MCF 10A (cell line): ENCODE measurements at regions not wholly inside any gene's neighbourhood (a gene's known extent, or its start where the extent isn't known, plus 50 kb on each side); places are given as distances from the start of the nearest gene placed in this dataset.

Experiments used
- BruUV-seq: library from RNA; stranded (reverse); fragments of 400-500 nt; replicated peaks from 2 replicates; lab custom pipeline; 2021; lab: Mats Ljungman, UMichigan
- CTCF ChIA-PET: fragments of 300-600 bp; sonication (Branson Sonifier 250); formaldehyde crosslinking; extraction: SDS; loops from one replicate; lab custom pipeline; 2021; ENCODE audit warnings: antibody characterized with exemption, inconsistent platforms; lab: Yijun Ruan, JAX
- POLR2A ChIA-PET: fragments of 300-600, 350-650 bp; sonication (Branson Sonifier 250); formaldehyde crosslinking; extraction: SDS; loops from one replicate; lab custom pipeline; 2020; ENCODE audit warnings: antibody characterized with exemption, inconsistent platforms; lab: Yijun Ruan, JAX
- DNase-seq: peaks from one replicate; pipeline ENCODE4 v3.0.0-alpha.2; 2018; ENCODE audit not compliant: unreplicated experiment
- H3K27ac Mint-ChIP-seq: one replicate; pipeline ENCODE4 v1.8.0; 2022; ENCODE audit warnings: mild to moderate bottlenecking, low read depth, mixed read lengths; ENCODE audit not compliant: unreplicated experiment
- H3K27me3 Mint-ChIP-seq: one replicate; pipeline ENCODE4 v1.8.0; 2022; ENCODE audit warnings: mixed read lengths; ENCODE audit not compliant: insufficient read depth, unreplicated experiment
- H3K36me3 Mint-ChIP-seq: one replicate; pipeline ENCODE4 v1.8.0; 2022; ENCODE audit warnings: mild to moderate bottlenecking, moderate library complexity, mixed read lengths; ENCODE audit not compliant: insufficient read depth, unreplicated experiment
- H3K4me1 Mint-ChIP-seq: one replicate; pipeline ENCODE4 v1.8.0; 2022; ENCODE audit warnings: mixed read lengths; ENCODE audit not compliant: insufficient read depth, unreplicated experiment
- H3K4me3 Mint-ChIP-seq: one replicate; pipeline ENCODE4 v1.8.0; 2022; ENCODE audit warnings: mild to moderate bottlenecking, moderate library complexity, mixed read lengths; ENCODE audit not compliant: unreplicated experiment
- H3K9me3 Mint-ChIP-seq: one replicate; pipeline ENCODE4 v1.8.0; 2022; ENCODE audit warnings: mixed read lengths; ENCODE audit not compliant: unreplicated experiment
- intact Hi-C: fragments of 100-400 bp; cut with micrococcal nuclease; formaldehyde crosslinking; loops from 2 replicates; pipeline ENCODE4 v1.14.1; 2022
- TF ChIP-seq, protein P1 (sequence below): fragments of 200-600 bp; IDR thresholded peaks from one replicate; pipeline ENCODE4 v1.8.0; 2022; ENCODE audit warnings: antibody characterized with exemption, mild to moderate bottlenecking; ENCODE audit not compliant: unreplicated experiment

DNA sequence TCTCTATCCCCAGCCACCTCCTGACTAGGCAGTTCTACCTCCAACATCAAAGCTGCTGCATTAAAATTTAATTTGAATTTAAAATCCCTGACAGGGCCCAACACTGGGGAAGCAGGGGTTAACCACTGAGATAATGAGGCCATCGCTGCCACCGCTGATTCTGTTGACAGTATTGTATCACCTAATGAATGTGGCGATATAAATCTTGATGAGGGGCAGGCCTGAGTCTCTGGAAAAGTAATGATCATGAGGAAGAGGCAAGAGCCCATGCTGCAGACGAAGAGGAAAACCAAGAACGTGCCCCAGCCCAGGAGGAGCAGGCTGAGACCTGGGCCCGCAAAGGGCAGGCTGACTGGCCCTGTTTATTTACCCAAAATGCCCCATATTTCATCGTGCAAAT, 251.4 kb upstream of the ZFHX3 start:
- TF ChIP-seq, protein P1, sequence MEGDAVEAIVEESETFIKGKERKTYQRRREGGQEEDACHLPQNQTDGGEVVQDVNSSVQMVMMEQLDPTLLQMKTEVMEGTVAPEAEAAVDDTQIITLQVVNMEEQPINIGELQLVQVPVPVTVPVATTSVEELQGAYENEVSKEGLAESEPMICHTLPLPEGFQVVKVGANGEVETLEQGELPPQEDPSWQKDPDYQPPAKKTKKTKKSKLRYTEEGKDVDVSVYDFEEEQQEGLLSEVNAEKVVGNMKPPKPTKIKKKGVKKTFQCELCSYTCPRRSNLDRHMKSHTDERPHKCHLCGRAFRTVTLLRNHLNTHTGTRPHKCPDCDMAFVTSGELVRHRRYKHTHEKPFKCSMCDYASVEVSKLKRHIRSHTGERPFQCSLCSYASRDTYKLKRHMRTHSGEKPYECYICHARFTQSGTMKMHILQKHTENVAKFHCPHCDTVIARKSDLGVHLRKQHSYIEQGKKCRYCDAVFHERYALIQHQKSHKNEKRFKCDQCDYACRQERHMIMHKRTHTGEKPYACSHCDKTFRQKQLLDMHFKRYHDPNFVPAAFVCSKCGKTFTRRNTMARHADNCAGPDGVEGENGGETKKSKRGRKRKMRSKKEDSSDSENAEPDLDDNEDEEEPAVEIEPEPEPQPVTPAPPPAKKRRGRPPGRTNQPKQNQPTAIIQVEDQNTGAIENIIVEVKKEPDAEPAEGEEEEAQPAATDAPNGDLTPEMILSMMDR = no peak
- intact Hi-C loops = no loop called here
- CTCF ChIA-PET = interaction anchor here (0.7 kb wide), 1 partner anchor 351 kb away, joined by 4 read pairs; no protein-coding TSS in a partner anchor
- POLR2A ChIA-PET = no interaction called here
- Mint-ChIP-seq H3K27ac (no peak overlapping the region), H3K36me3 (no peaks in the 10 kb centered on the region), H3K4me1 (peaks cover 4% of the 10 kb centered on the region), H3K4me3 (no peak overlapping the region), H3K27me3 (peaks cover 37% of the 10 kb centered on the region), H3K9me3 (no peaks in the 10 kb centered on the region)
- no TSS peak for BruUV-seq
- no peak for DNase-seq

DNA sequence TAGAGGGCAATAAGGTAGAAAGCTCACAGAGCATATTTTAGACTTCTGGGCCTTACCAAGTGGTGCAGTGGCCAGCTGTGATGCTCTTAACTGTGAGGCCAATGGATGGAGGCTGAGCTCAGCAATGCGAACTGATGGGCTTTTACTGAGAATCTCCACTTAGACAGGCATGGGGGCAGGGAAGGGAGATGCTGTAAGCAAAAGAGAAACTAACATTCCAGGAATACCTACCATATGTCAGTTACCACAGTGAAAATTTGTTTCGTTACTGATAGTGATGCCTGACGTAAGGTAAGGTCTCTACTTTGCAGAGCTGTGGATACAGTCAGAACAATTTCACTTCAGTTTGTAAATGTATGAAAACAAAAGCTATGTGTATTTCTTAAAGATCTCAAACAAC, 250.6 kb upstream of the ZFHX3 start:
- TF ChIP-seq, protein P1 = no peak
- H3K27me3 Mint-ChIP-seq = peaks cover 37% of the 10 kb centered on the region
- BruUV-seq = no TSS peak
- H3K4me1 Mint-ChIP-seq = peaks cover 4% of the 10 kb centered on the region
- intact Hi-C loops = no loop called here
- DNase-seq = no peak
- no peak overlapping the region for H3K4me3 Mint-ChIP-seq
- ChIA-PET CTCF (interaction anchor here (0.6 to 0.7 kb wide), 3 partner anchors 122 to 480 kb away, joined by 3 to 4 read pairs (median 4); no protein-coding TSS in a partner anchor), POLR2A (no interaction called here)
- H3K9me3 Mint-ChIP-seq = no peaks in the 10 kb centered on the region
- H3K36me3 Mint-ChIP-seq = no peaks in the 10 kb centered on the region
- no peak overlapping the region for H3K27ac Mint-ChIP-seq

DNA sequence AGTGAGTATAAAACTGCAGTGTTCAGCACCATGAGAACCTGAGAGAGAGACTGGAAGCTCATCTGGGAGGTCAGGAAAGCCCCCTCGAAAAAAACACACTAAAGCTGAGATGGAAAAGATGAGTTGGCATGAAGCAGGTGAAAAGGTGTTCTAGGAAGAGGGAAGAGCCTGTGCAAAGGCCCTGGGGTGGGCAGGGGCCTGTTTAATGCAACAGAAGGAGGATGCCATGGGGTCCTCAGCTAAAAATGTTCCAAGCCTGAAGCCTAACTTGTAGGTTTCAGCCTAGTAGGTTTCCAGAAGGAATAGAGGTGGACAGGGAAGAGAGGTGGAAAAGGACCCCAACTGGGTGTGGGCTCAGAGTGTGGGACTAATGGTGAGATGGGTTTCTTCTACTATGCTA, 242.3 kb upstream of the ZFHX3 start:
- intact Hi-C loops = no loop called here
- Mint-ChIP-seq H3K9me3 (no peaks in the 10 kb centered on the region), H3K4me3 (no peak overlapping the region), H3K27ac (no peak overlapping the region), H3K27me3 (peaks cover 62% of the 10 kb centered on the region), H3K4me1 (no peaks in the 10 kb centered on the region), H3K36me3 (no peaks in the 10 kb centered on the region)
- no TSS peak for BruUV-seq
- DNase-seq = no peak
- TF ChIP-seq, protein P1 = no peak
- ChIA-PET POLR2A (no interaction called here), CTCF (interaction anchor here (0.7 kb wide), 1 partner anchor 19 kb away, joined by 3 read pairs; no protein-coding TSS in a partner anchor)

GRCh38 chr16:73289232-73289631, 241.3 kb upstream of the ZFHX3 start:
- no TSS peak for BruUV-seq
- Mint-ChIP-seq H3K27ac (no peak overlapping the region), H3K36me3 (no peaks in the 10 kb centered on the region), H3K27me3 (peaks cover 60% of the 10 kb centered on the region), H3K4me1 (no peaks in the 10 kb centered on the region), H3K4me3 (no peak overlapping the region), H3K9me3 (no peaks in the 10 kb centered on the region)
- TF ChIP-seq, protein P1 = no peak
- CTCF ChIA-PET = no interaction called here
- DNase-seq = no peak
- POLR2A ChIA-PET = no interaction called here
- intact Hi-C loops = no loop called here
